Tibial nerve (tissue), 4 donors: ENCODE measurements at regions not wholly inside any gene's neighbourhood (a gene's known extent, or its start where the extent isn't known, plus 50 kb on each side); places are given as distances from the start of the nearest gene placed in this dataset.

Experiments
- CTCF ChIP-seq, 5 experiments: fragments of 200-600 bp in 3 of 5; fragments of 450-650 bp in 2 of 5; sonication (generic) in 3 of 5; IDR thresholded peaks; one replicate each; pipeline ENCODE4 v1.5.1; 2016 to 2019; ENCODE audit warnings: antibody characterized with exemption in 5 of 5, mild to moderate bottlenecking in 3 of 5, moderate library complexity in 2 of 5
- EP300 ChIP-seq, 2 donors: sonication (generic); formaldehyde crosslinking; IDR thresholded peaks; one replicate each; pipeline ENCODE4 v1.6.1; 2017; ENCODE audit warnings: antibody characterized with exemption in 2 of 2, mild to moderate bottlenecking in 1 of 2
- POLR2A ChIP-seq, 2 donors: fragments of 450-650 bp; IDR thresholded peaks; one replicate each; pipeline ENCODE4 v1.6.1; 2017; ENCODE audit warnings: antibody characterized with exemption in 2 of 2, mild to moderate bottlenecking in 2 of 2, moderate library complexity in 2 of 2

- no peak for TF ChIP-seq CTCF (IDR thresholded peaks at IDR 0.05)
- TF ChIP-seq POLR2A (IDR thresholded peaks at IDR 0.05): no peak
- TF ChIP-seq EP300 (IDR thresholded peaks at IDR 0.05): no peak
Observed at GRCh38 chr5:143700994-143701393, 111.0 kb upstream of the HMHB1 start.
